Karpas-422 (cell line): ENCODE measurements at regions not wholly inside any gene's neighbourhood (a gene's known extent, or its start where the extent isn't known, plus 50 kb on each side); places are given as distances from the start of the nearest gene placed in this dataset.

ENCODE experiments used
- DNase-seq: peaks from one replicate; pipeline ENCODE4 v3.0.0-alpha.2; 2015
- H2AFZ ChIP-seq: fragments of 200-600 bp; sonication (generic); 2 replicates; pipeline ENCODE4 v1.6.1; 2014; ENCODE audit warnings: antibody characterized with exemption, low read length, mixed read lengths
- H3K27ac ChIP-seq: fragments of 200-600 bp; sonication (generic); 2 replicates; pipeline ENCODE4 v1.5.1; 2014; ENCODE audit warnings: mild to moderate bottlenecking, low read length, moderate library complexity
- H3K27me3 ChIP-seq: fragments of 200-600 bp; sonication (generic); 2 replicates; pipeline ENCODE4 v1.6.1; 2014; ENCODE audit warnings: low read length, mixed read lengths
- H3K36me3 ChIP-seq: fragments of 200-600 bp; sonication (generic); 2 replicates; pipeline ENCODE4 v1.6.1; 2014; ENCODE audit warnings: low read length, mixed read lengths; ENCODE audit not compliant: insufficient read depth
- H3K4me1 ChIP-seq: fragments of 200-600 bp; sonication (generic); 2 replicates; pipeline ENCODE4 v1.6.1; 2014; ENCODE audit warnings: mild to moderate bottlenecking, low read length, mixed read lengths
- H3K4me2 ChIP-seq: fragments of 200-600 bp; sonication (generic); 2 replicates; pipeline ENCODE4 v1.6.1; 2014; ENCODE audit warnings: low read length, low read depth, mild to moderate bottlenecking; ENCODE audit not compliant: poor library complexity, severe bottlenecking
- H3K4me3 ChIP-seq: fragments of 200-600 bp; sonication (generic); 2 replicates; pipeline ENCODE4 v1.5.1; 2014; ENCODE audit warnings: mild to moderate bottlenecking, antibody characterized with exemption, low read length, mixed read lengths
- H3K79me2 ChIP-seq: fragments of 200-600 bp; sonication (generic); 2 replicates; pipeline ENCODE4 v1.6.1; 2014; ENCODE audit warnings: mild to moderate bottlenecking, low read length, mixed read lengths
- H3K9ac ChIP-seq: fragments of 200-600 bp; sonication (generic); 2 replicates; pipeline ENCODE4 v1.6.0; 2014; ENCODE audit warnings: low read length
- H3K9me2 ChIP-seq: fragments of 200-600 bp; sonication (generic), shearing (Covaris generic); replicated peaks from 2 replicates; pipeline ENCODE4 v1.6.0; 2014; ENCODE audit warnings: mild to moderate bottlenecking, low read length, moderate library complexity; ENCODE audit not compliant: insufficient read depth
- H3K9me3 ChIP-seq: fragments of 300-700, 200-600 bp; sonication (generic); 2 replicates; pipeline ENCODE4 v1.6.1; 2014; ENCODE audit warnings: low read length, mixed read lengths
- H4K20me1 ChIP-seq: fragments of 200-600 bp; sonication (generic); 2 replicates; pipeline ENCODE4 v1.6.1; 2014; ENCODE audit warnings: mild to moderate bottlenecking, antibody characterized with exemption, low read length, low read depth; ENCODE audit not compliant: insufficient read depth

- H3K27me3 ChIP-seq = no peaks in the 10 kb centered on the region
- H3K9me3 ChIP-seq = no peaks in the 10 kb centered on the region
- no peak for DNase-seq
- no peak overlapping the region for H3K4me3 ChIP-seq
- H3K9ac ChIP-seq = no peak overlapping the region
- no peaks in the 10 kb centered on the region for H3K79me2 ChIP-seq
- H3K4me1 ChIP-seq = no peaks in the 10 kb centered on the region
- H3K9me2 ChIP-seq = no peaks in the 10 kb centered on the region
- no peaks in the 10 kb centered on the region for H4K20me1 ChIP-seq
- H3K27ac ChIP-seq = no peak overlapping the region
- H3K4me2 ChIP-seq = no peak overlapping the region
- H2AFZ ChIP-seq = no peak overlapping the region
- H3K36me3 ChIP-seq = no peaks in the 10 kb centered on the region
Observed at GRCh38 chr5:98053170-98053569, 720.3 kb upstream of the RGMB start.

GRCh38 chr5:98060148-98060547 lies 713.3 kb upstream of the RGMB start:
- no peaks in the 10 kb centered on the region for H4K20me1 ChIP-seq
- no peaks in the 10 kb centered on the region for H3K79me2 ChIP-seq
- DNase-seq = no peak
- H3K9ac ChIP-seq = no peak overlapping the region
- H3K27me3 ChIP-seq = no peaks in the 10 kb centered on the region
- H2AFZ ChIP-seq = no peak overlapping the region
- H3K4me2 ChIP-seq = no peak overlapping the region
- H3K4me1 ChIP-seq = no peaks in the 10 kb centered on the region
- H3K9me3 ChIP-seq = no peaks in the 10 kb centered on the region
- no peaks in the 10 kb centered on the region for H3K9me2 ChIP-seq
- H3K27ac ChIP-seq = no peak overlapping the region
- H3K36me3 ChIP-seq = no peaks in the 10 kb centered on the region
- no peak overlapping the region for H3K4me3 ChIP-seq

- no peak overlapping the region for H2AFZ ChIP-seq
- no peaks in the 10 kb centered on the region for H3K9me3 ChIP-seq
- H3K9me2 ChIP-seq = no peaks in the 10 kb centered on the region
- H3K27me3 ChIP-seq = no peaks in the 10 kb centered on the region
- no peak overlapping the region for H3K9ac ChIP-seq
- no peak for DNase-seq
- H3K4me3 ChIP-seq = no peak overlapping the region
- H3K4me2 ChIP-seq = no peak overlapping the region
- no peaks in the 10 kb centered on the region for H3K79me2 ChIP-seq
- no peaks in the 10 kb centered on the region for H3K4me1 ChIP-seq
- H3K36me3 ChIP-seq = no peaks in the 10 kb centered on the region
- H3K27ac ChIP-seq = no peak overlapping the region
- H4K20me1 ChIP-seq = no peaks in the 10 kb centered on the region
Observed at GRCh38 chr5:98064118-98064685, 709.3 kb upstream of the RGMB start.

GRCh38 chr5:98065261-98065909 lies 708.1 kb upstream of the RGMB start:
- H3K4me1 ChIP-seq = no peaks in the 10 kb centered on the region

GRCh38 chr5:98066910-98067309 lies 706.6 kb upstream of the RGMB start:
- no peaks in the 10 kb centered on the region for H3K36me3 ChIP-seq
- no peaks in the 10 kb centered on the region for H3K27me3 ChIP-seq
- no peak overlapping the region for H3K9ac ChIP-seq
- no peak overlapping the region for H3K4me2 ChIP-seq
- H3K9me3 ChIP-seq = no peaks in the 10 kb centered on the region
- no peaks in the 10 kb centered on the region for H3K79me2 ChIP-seq
- no peaks in the 10 kb centered on the region for H4K20me1 ChIP-seq
- H3K4me3 ChIP-seq = no peak overlapping the region
- H3K27ac ChIP-seq = no peak overlapping the region
- no peaks in the 10 kb centered on the region for H3K9me2 ChIP-seq
- no peak overlapping the region for H2AFZ ChIP-seq
- no peaks in the 10 kb centered on the region for H3K4me1 ChIP-seq
- no peak for DNase-seq

More at GRCh38 chr5:98065261-98065909, 708.1 kb upstream of the RGMB start:
- no peaks in the 10 kb centered on the region for H3K79me2 ChIP-seq
- H2AFZ ChIP-seq = no peak overlapping the region
- H4K20me1 ChIP-seq = no peaks in the 10 kb centered on the region
- no peaks in the 10 kb centered on the region for H3K27me3 ChIP-seq
- no peak overlapping the region for H3K4me3 ChIP-seq
- no peaks in the 10 kb centered on the region for H3K9me3 ChIP-seq
- H3K4me2 ChIP-seq = no peak overlapping the region
- H3K9ac ChIP-seq = no peak overlapping the region
- DNase-seq = no peak
- H3K9me2 ChIP-seq = no peaks in the 10 kb centered on the region
- H3K36me3 ChIP-seq = no peaks in the 10 kb centered on the region
- H3K27ac ChIP-seq = no peak overlapping the region

- Histone ChIP-seq H3K4me2 (no peak overlapping the region), H3K27ac (no peak overlapping the region), H2AFZ (no peak overlapping the region), H3K9me3 (no peaks in the 10 kb centered on the region), H3K4me1 (no peaks in the 10 kb centered on the region), H3K9ac (no peak overlapping the region), H3K79me2 (no peaks in the 10 kb centered on the region), H4K20me1 (no peaks in the 10 kb centered on the region), H3K4me3 (no peak overlapping the region), H3K36me3 (no peaks in the 10 kb centered on the region), H3K9me2 (no peaks in the 10 kb centered on the region), H3K27me3 (no peaks in the 10 kb centered on the region)
- no peak for DNase-seq
Observed at GRCh38 chr5:98069876-98070512, 703.5 kb upstream of the RGMB start.

GRCh38 chr5:98072921-98073320 lies 700.5 kb upstream of the RGMB start:
- Histone ChIP-seq H3K79me2 (no peaks in the 10 kb centered on the region), H3K9me3 (no peaks in the 10 kb centered on the region), H3K27me3 (no peaks in the 10 kb centered on the region), H3K36me3 (no peaks in the 10 kb centered on the region), H3K9ac (no peak overlapping the region), H3K9me2 (no peaks in the 10 kb centered on the region), H3K4me2 (no peak overlapping the region), H4K20me1 (no peaks in the 10 kb centered on the region), H3K27ac (no peak overlapping the region), H3K4me3 (no peak overlapping the region), H2AFZ (no peak overlapping the region), H3K4me1 (no peaks in the 10 kb centered on the region)
- DNase-seq = no peak

GRCh38 chr5:98076501-98076900 lies 697.0 kb upstream of the RGMB start:
- Histone ChIP-seq H3K79me2 (no peaks in the 10 kb centered on the region), H3K27ac (no peak overlapping the region), H3K4me3 (no peak overlapping the region), H3K36me3 (no peaks in the 10 kb centered on the region), H3K9ac (no peak overlapping the region), H3K4me2 (no peak overlapping the region), H3K9me2 (no peaks in the 10 kb centered on the region), H4K20me1 (no peaks in the 10 kb centered on the region), H3K4me1 (no peaks in the 10 kb centered on the region), H3K27me3 (no peaks in the 10 kb centered on the region), H2AFZ (no peak overlapping the region), H3K9me3 (no peaks in the 10 kb centered on the region)
- no peak for DNase-seq
